ENCODE measurements at regions not wholly inside any gene's neighbourhood (a gene's known extent, or its start where the extent isn't known, plus 50 kb on each side); places are given as distances from the start of the nearest gene placed in this dataset.

- H3K27ac ChIP-seq: no peak overlapping the region
- TF ChIP-seq, protein P1, sequence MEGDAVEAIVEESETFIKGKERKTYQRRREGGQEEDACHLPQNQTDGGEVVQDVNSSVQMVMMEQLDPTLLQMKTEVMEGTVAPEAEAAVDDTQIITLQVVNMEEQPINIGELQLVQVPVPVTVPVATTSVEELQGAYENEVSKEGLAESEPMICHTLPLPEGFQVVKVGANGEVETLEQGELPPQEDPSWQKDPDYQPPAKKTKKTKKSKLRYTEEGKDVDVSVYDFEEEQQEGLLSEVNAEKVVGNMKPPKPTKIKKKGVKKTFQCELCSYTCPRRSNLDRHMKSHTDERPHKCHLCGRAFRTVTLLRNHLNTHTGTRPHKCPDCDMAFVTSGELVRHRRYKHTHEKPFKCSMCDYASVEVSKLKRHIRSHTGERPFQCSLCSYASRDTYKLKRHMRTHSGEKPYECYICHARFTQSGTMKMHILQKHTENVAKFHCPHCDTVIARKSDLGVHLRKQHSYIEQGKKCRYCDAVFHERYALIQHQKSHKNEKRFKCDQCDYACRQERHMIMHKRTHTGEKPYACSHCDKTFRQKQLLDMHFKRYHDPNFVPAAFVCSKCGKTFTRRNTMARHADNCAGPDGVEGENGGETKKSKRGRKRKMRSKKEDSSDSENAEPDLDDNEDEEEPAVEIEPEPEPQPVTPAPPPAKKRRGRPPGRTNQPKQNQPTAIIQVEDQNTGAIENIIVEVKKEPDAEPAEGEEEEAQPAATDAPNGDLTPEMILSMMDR (conservative IDR thresholded peaks at IDR 0.05): no peak
These were observed 55.3 kb upstream of the SLITRK1 start for GRCh38 chr13:83937579-83937978.

DNA sequence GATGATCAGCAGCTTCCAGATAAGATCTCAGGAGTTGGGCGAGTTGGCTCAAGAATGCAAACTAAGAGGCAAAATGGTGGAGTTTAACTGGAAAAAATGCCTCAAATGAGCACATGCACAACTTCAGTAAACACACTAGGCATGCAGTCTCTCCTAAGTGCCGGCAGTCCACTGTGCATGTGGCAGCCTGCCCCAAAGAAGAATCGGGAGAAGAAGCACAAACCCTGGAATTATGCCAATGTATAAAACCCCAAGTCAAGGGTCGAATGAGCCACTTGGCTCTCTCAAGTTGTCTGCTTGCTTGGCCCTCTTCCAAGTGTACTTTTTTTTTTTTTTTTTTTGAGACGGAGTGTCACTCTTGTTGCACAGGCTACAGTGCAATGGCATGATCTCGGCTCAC, 53.3 kb upstream of the SLITRK1 start:
- TF ChIP-seq, protein P1 (conservative IDR thresholded peaks at IDR 0.05): no peak
- H3K27ac ChIP-seq: no peak overlapping the region

Measured in VCaP (cell line).